Right lobe of liver (tissue), 6 donors: ENCODE measurements at regions not wholly inside any gene's neighbourhood (a gene's known extent, or its start where the extent isn't known, plus 50 kb on each side); places are given as distances from the start of the nearest gene placed in this dataset.

Experiments
- ATAC-seq, 4 donors: fragments of 200-7000 bp; cut with Tn5 transposase; one replicate each; pipeline ENCODE4 v1.9.1; 2020; ENCODE audit warnings: mild to moderate bottlenecking in 4 of 4, moderate library complexity in 4 of 4
- DNase-seq, 3 donors: peaks; one replicate each; pipeline ENCODE4 v3.0.0-alpha.2; 2020
- H3K27ac ChIP-seq, 3 donors: fragments of 200-600 bp; one replicate each; pipeline ENCODE4 v1.8.0; 2022
- H3K27me3 ChIP-seq, 2 donors: fragments of 200-600 bp; one replicate each; pipeline ENCODE4 v1.8.0; 2022
- H3K36me3 ChIP-seq, 4 donors: fragments of 200-600 bp; sonication (generic) in 1 of 4; one replicate each; pipeline versions ENCODE4 v1.5.1 to v1.8.0; 2017 to 2022; ENCODE audit warnings: control low read depth in 1 of 4
- H3K4me1 ChIP-seq, 4 donors: fragments of 200-600 bp; sonication (generic) in 1 of 4; one replicate each; pipeline versions ENCODE4 v1.5.1 to v1.8.0; 2017 to 2022; ENCODE audit warnings: control low read depth in 1 of 4
- H3K4me3 ChIP-seq, 3 donors: fragments of 200-600 bp; one replicate each; pipeline ENCODE4 v1.8.0; 2022
- H3K9me3 ChIP-seq, 4 donors: fragments of 200-600 bp; sonication (generic) in 1 of 4; one replicate each; pipeline versions ENCODE4 v1.5.1 to v1.8.0; 2017 to 2022; ENCODE audit warnings: control low read depth in 1 of 4
- POLR2A ChIP-seq: fragments of 450-650 bp; IDR thresholded peaks from one replicate; pipeline ENCODE4 v1.6.1; 2017; ENCODE audit warnings: antibody characterized with exemption, mild to moderate bottlenecking
- WGBS: methylation state at CpG from one replicate; pipeline ENCODE4 v1.1.6; 2018; ENCODE audit warnings: low coverage, low lambda C conversion rate; ENCODE audit not compliant: insufficient coverage; ENCODE audit errors: missing lambda C conversion rate; 5-methylcytosine and 5-hydroxymethylcytosine counted together
- intact Hi-C, 2 donors: fragments of 100-400 bp; cut with DNase I; formaldehyde crosslinking; loops; one replicate each; pipeline versions ENCODE4 v1.11.2 to v1.14.1; 2022
- TF ChIP-seq, protein P1 (sequence below), 4 donors: fragments of 200-600 bp in 3 of 4; fragments of 450-650 bp in 1 of 4; IDR thresholded peaks; one replicate each; pipeline versions ENCODE4 v1.5.1 to v1.8.0; 2016 to 2022; ENCODE audit warnings: antibody characterized with exemption in 4 of 4, mild to moderate bottlenecking in 2 of 4
- donor health status: DM: no; HTN: yes; CAD: no.
- donor health status: DM: no; HTN: no; CAD: no.
- donor health status: DM: no; HTN: no; CAD: no.
- donor health status: DM: no; HTN: yes; CAD: no.
- donor health status: DM: no; HTN: yes; CAD: no.

DNA sequence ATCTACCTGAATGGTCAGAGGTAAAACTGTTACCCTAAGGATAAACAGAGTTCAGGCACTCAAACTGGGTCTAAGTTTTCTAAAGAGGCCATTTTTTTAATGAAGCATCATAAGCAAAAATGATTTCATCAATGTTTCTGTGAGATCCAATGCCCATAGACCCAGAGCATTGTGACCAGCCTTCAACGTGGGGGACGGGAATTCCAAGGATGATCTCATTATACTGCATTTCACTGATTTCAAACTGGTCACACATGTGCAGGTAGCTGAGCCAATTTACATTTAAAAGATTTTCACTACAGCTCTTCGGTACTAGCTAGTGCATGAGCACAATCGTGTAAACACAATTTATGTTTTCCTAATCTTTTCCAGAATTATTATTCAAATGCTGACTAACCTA is 472.9 kb downstream of the DIPK2A start:
- ATAC-seq = no peak
- intact Hi-C loops = no loop called here
- no peak overlapping the region for H3K27ac ChIP-seq

DNA sequence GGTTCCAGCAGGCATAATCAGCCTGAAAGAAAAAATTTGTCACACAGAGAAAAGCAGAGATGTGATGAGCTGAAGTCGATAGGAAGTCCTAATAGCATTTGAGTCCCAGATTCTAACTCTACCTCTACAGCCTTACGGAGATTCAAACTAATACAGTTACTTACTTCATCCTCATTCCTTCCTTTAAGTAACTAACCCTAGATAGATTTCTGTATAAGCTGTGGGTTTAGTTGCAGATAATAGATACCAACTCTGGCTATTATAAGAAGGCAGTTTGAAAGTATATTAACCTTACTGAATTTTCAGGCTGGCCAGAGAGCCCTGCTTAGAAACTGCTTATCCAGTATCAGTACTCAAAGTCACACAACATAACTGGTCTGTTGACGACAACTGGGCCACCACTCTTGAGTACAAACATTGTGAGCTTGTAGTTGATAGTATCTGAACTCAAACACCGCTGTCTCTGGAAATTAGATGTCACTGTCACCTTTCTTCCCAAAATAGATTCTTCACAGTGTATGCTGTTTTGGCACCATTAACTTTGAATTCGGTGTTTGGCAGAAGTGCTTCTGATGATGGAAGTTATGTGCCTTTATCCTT is 484.3 kb downstream of the DIPK2A start:
- Histone ChIP-seq H3K36me3 (no peaks in the 10 kb centered on the region), H3K27ac (no peak overlapping the region), H3K4me3 (no peak overlapping the region), H3K27me3 (no peaks in the 10 kb centered on the region), H3K9me3 (no peaks in the 10 kb centered on the region), H3K4me1 (no peaks in the 10 kb centered on the region)
- WGBS = 75% methylated on average over 5 of the region's 5 CpGs
- no peak for TF ChIP-seq POLR2A
- ATAC-seq (no peak), DNase-seq (no peak)
- intact Hi-C loops = no loop called here

More for the DNA sequence above, 472.9 kb downstream of the DIPK2A start:
- Histone ChIP-seq H3K4me3 (no peak overlapping the region), H3K27me3 (no peaks in the 10 kb centered on the region), H3K36me3 (no peaks in the 10 kb centered on the region), H3K4me1 (no peaks in the 10 kb centered on the region), H3K9me3 (no peaks in the 10 kb centered on the region)
- TF ChIP-seq, protein P1, sequence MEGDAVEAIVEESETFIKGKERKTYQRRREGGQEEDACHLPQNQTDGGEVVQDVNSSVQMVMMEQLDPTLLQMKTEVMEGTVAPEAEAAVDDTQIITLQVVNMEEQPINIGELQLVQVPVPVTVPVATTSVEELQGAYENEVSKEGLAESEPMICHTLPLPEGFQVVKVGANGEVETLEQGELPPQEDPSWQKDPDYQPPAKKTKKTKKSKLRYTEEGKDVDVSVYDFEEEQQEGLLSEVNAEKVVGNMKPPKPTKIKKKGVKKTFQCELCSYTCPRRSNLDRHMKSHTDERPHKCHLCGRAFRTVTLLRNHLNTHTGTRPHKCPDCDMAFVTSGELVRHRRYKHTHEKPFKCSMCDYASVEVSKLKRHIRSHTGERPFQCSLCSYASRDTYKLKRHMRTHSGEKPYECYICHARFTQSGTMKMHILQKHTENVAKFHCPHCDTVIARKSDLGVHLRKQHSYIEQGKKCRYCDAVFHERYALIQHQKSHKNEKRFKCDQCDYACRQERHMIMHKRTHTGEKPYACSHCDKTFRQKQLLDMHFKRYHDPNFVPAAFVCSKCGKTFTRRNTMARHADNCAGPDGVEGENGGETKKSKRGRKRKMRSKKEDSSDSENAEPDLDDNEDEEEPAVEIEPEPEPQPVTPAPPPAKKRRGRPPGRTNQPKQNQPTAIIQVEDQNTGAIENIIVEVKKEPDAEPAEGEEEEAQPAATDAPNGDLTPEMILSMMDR (IDR thresholded peaks at IDR 0.05) = no peak
- no peak for TF ChIP-seq POLR2A
- DNase-seq = no peak
- 80% methylated on average over 4 of the region's 4 CpGs for WGBS

DNA sequence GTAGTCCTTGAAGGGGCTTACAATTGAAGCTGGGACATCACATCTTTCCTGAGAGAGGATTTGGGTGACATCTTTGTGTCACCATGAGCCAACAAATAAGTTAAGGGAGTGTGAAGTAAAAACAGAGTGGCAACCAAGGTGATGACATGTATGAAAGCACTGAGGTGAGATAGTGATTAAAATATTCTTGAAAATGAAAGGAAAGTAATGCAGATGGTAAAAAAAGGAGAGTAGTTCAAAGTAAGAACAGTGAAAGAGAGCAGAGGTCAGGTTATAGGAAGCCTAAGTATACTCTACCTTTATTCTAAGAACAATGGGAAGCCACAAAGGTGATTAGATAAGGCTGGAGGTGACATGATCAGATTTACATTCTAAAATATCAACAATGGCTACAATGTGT is 486.1 kb downstream of the DIPK2A start:
- no peaks in the 10 kb centered on the region for H3K4me1 ChIP-seq
- H3K9me3 ChIP-seq = no peaks in the 10 kb centered on the region
- ATAC-seq (no peak), DNase-seq (no peak)
- H3K4me3 ChIP-seq = no peak overlapping the region
- no peaks in the 10 kb centered on the region for H3K27me3 ChIP-seq
- intact Hi-C loops = no loop called here
- no peaks in the 10 kb centered on the region for H3K36me3 ChIP-seq
- TF ChIP-seq, protein P1 (IDR thresholded peaks at IDR 0.05) = no peak
- no peak for TF ChIP-seq POLR2A
- H3K27ac ChIP-seq = no peak overlapping the region

DNA sequence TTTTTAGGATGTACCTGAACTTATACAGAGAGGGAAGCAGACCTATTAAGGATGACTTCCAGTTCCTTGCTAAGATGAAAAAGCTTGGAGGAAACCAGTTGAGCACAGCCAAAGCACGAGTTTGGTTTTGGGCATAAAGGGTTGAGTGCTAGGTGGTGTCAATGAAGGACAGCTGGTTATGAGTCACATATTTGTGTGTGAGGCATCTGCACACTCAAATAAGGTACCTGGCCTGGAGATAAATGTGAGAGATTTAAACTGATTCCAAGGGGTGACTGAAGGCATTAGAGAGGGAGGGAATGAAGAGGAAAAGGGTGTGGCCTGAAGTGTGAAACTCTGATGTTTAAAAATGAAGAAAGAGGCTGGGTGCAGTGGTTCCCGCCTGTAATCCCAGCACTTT is 486.7 kb downstream of the DIPK2A start:
- intact Hi-C loops = no loop called here
- 80% methylated on average over 1 of the region's 2 CpGs for WGBS
- no peaks in the 10 kb centered on the region for H3K27me3 ChIP-seq
- DNase-seq (no peak), ATAC-seq (no peak)
- H3K4me1 ChIP-seq = no peaks in the 10 kb centered on the region
- no peak overlapping the region for H3K27ac ChIP-seq
- no peaks in the 10 kb centered on the region for H3K9me3 ChIP-seq
- no peak overlapping the region for H3K4me3 ChIP-seq
- TF ChIP-seq POLR2A = no peak
- TF ChIP-seq, protein P1 (IDR thresholded peaks at IDR 0.05) = no peak
- no peaks in the 10 kb centered on the region for H3K36me3 ChIP-seq

DNA sequence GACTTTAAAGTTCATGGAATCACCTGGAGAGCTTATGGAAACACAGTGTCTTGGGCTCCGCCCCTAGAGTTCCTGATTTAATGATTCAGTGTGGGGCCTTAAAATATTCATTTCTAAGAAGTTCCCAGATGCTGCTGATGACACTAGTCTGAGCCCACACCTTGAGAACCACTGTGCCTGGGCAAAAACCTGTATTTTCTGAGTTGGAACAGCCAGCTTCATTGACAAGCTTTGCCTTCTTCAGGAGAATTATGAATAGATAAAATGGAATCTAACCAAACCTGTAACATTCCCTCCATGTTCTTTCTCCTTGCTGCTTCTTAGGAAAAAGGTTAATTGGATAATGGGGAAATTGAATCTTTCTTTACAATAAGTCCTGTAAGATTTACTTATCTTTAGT is 490.7 kb downstream of the DIPK2A start:
- no peaks in the 10 kb centered on the region for H3K4me1 ChIP-seq
- H3K9me3 ChIP-seq = no peaks in the 10 kb centered on the region
- intact Hi-C loops = no loop called here
- DNase-seq (no peak), ATAC-seq (no peak)
- no peak overlapping the region for H3K27ac ChIP-seq
- 83% methylated on average over 1 of the region's 1 CpG for WGBS
- TF ChIP-seq, protein P1 (IDR thresholded peaks at IDR 0.05) = no peak
- TF ChIP-seq POLR2A = no peak
- no peaks in the 10 kb centered on the region for H3K36me3 ChIP-seq
- no peaks in the 10 kb centered on the region for H3K27me3 ChIP-seq
- no peak overlapping the region for H3K4me3 ChIP-seq
